A673 (cell line): ENCODE measurements at regions not wholly inside any gene's neighbourhood (a gene's known extent, or its start where the extent isn't known, plus 50 kb on each side); places are given as distances from the start of the nearest gene placed in this dataset.
"Not testable (repeated sequence)": the region's sequence is repeated elsewhere in the genome, so short reads cannot be mapped to it uniquely, and the experiment has no call there.

Experiments
- EZH2 ChIP-seq: fragments of 200-600 bp; sonication (generic); IDR thresholded peaks from 2 replicates; pipeline ENCODE4 v1.6.1; 2017; ENCODE audit warnings: borderline replicate concordance, low read depth, mild to moderate bottlenecking, mixed read lengths, antibody characterized with exemption, low read length; ENCODE audit not compliant: poor library complexity, severe bottlenecking
- TF ChIP-seq, protein P1 (sequence below): fragments of 300-800, 200-600 bp; sonication (generic); conservative IDR thresholded peaks from 2 replicates; pipeline ENCODE4 v1.5.1; 2017; ENCODE audit warnings: low read depth, mild to moderate bottlenecking, antibody characterized with exemption, low read length, moderate library complexity, mixed read lengths

DNA sequence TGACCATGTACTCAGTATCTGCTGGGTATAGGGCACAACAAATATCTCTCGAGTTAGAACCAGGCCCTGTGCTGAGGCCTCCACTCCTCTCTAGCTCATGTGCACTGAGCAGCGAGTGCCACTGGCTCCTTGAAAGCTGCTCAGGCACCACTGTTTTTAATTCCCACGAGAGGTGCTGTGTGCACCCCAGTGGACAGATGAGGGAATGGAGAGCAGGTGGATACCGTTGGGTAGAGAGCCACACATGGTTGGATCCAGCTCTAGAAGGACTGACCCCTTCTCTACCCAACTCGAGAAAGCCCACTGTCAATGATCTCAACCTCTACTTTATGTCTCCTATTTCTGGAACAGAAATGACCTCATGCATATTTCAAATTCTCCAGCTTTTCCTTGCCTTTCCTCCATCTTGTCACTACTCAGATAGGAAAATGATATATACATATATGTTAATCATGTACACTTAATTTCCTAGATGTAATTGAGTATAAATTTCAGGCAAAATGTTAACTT, 66.6 kb upstream of the SOX11 start:
- TF ChIP-seq, protein P1, sequence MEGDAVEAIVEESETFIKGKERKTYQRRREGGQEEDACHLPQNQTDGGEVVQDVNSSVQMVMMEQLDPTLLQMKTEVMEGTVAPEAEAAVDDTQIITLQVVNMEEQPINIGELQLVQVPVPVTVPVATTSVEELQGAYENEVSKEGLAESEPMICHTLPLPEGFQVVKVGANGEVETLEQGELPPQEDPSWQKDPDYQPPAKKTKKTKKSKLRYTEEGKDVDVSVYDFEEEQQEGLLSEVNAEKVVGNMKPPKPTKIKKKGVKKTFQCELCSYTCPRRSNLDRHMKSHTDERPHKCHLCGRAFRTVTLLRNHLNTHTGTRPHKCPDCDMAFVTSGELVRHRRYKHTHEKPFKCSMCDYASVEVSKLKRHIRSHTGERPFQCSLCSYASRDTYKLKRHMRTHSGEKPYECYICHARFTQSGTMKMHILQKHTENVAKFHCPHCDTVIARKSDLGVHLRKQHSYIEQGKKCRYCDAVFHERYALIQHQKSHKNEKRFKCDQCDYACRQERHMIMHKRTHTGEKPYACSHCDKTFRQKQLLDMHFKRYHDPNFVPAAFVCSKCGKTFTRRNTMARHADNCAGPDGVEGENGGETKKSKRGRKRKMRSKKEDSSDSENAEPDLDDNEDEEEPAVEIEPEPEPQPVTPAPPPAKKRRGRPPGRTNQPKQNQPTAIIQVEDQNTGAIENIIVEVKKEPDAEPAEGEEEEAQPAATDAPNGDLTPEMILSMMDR = 0 out of 2 replicates have a peak, but pooled peaks have one; percentile 17
- TF ChIP-seq EZH2 = not testable (repeated sequence)
